SK-N-SH (cell line): ENCODE measurements at regions not wholly inside any gene's neighbourhood (a gene's known extent, or its start where the extent isn't known, plus 50 kb on each side); places are given as distances from the start of the nearest gene placed in this dataset.

Experiments used
- RAD21 ChIP-seq: IDR thresholded peaks from 2 replicates; pipeline ENCODE4 v1.6.1; 2012; ENCODE audit warnings: mild to moderate bottlenecking, low read length
- TF ChIP-seq, protein P1 (sequence below): fragments of 200-600 bp; sonication (generic); IDR thresholded peaks from 2 replicates; pipeline ENCODE4 v1.6.1; 2017; ENCODE audit warnings: antibody characterized with exemption, mild to moderate bottlenecking, moderate library complexity

- TF ChIP-seq, protein P1, sequence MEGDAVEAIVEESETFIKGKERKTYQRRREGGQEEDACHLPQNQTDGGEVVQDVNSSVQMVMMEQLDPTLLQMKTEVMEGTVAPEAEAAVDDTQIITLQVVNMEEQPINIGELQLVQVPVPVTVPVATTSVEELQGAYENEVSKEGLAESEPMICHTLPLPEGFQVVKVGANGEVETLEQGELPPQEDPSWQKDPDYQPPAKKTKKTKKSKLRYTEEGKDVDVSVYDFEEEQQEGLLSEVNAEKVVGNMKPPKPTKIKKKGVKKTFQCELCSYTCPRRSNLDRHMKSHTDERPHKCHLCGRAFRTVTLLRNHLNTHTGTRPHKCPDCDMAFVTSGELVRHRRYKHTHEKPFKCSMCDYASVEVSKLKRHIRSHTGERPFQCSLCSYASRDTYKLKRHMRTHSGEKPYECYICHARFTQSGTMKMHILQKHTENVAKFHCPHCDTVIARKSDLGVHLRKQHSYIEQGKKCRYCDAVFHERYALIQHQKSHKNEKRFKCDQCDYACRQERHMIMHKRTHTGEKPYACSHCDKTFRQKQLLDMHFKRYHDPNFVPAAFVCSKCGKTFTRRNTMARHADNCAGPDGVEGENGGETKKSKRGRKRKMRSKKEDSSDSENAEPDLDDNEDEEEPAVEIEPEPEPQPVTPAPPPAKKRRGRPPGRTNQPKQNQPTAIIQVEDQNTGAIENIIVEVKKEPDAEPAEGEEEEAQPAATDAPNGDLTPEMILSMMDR: no peak
- no peak for TF ChIP-seq RAD21
Observed at GRCh38 chr6:109260126-109260525, 122.1 kb downstream of the CD164 start.
